Keratinocyte (primary cell): ENCODE measurements at regions not wholly inside any gene's neighbourhood (a gene's known extent, or its start where the extent isn't known, plus 50 kb on each side); places are given as distances from the start of the nearest gene placed in this dataset.

Source experiments
- DNase-seq: peaks from one replicate; pipeline ENCODE4 v3.0.0-alpha.2; 2011; ENCODE audit warnings: low read depth, missing footprints, low spot score
- FAIRE-seq: peaks from 2 replicates; lab custom pipeline; 2011; peaks lifted over from hg19 to GRCh38; lab: Jason Lieb, UNC
- H2AFZ ChIP-seq: 2 replicates; pipeline ENCODE4 v1.6.0; 2012; ENCODE audit warnings: low read length, control low read depth, inconsistent platforms; ENCODE audit not compliant: control insufficient read depth
- H3K27ac ChIP-seq: 2 replicates; pipeline ENCODE4 v1.5.1; 2011; ENCODE audit warnings: low read length; ENCODE audit not compliant: control insufficient read depth, insufficient read depth
- H3K27me3 ChIP-seq: 3 replicates; pipeline ENCODE4 v1.6.0; 2011; ENCODE audit warnings: low read length; ENCODE audit not compliant: control insufficient read depth, insufficient read depth; ENCODE audit errors: extremely low read depth
- H3K36me3 ChIP-seq, 2 experiments: 2 replicates in 1 of 2; 3 replicates in 1 of 2; pipeline ENCODE4 v1.5.1; 2011; ENCODE audit warnings: low read length in 2 of 2, mild to moderate bottlenecking in 1 of 2; ENCODE audit not compliant: control insufficient read depth in 2 of 2, insufficient read depth in 2 of 2; ENCODE audit errors: extremely low read depth in 1 of 2
- H3K4me1 ChIP-seq: 3 replicates; pipeline ENCODE4 v1.5.1; 2011; ENCODE audit warnings: low read length; ENCODE audit not compliant: control insufficient read depth, insufficient read depth; ENCODE audit errors: extremely low read depth
- H3K4me2 ChIP-seq: 3 replicates; pipeline ENCODE4 v1.6.0; 2011; ENCODE audit warnings: low read depth, low read length; ENCODE audit not compliant: control insufficient read depth, insufficient read depth; ENCODE audit errors: extremely low read depth
- H3K4me3 ChIP-seq, 3 experiments: fragments of 200-600 bp in 1 of 3; sonication (generic) in 1 of 3; 2 replicates in 2 of 3; 3 replicates in 1 of 3; pipeline ENCODE4 v1.5.1; 2011 to 2016; ENCODE audit warnings: low read length in 3 of 3, mild to moderate bottlenecking in 3 of 3, control low read depth in 2 of 3, inconsistent platforms in 1 of 3, low read depth in 1 of 3, mixed read lengths in 1 of 3, mixed run types in 1 of 3, moderate library complexity in 1 of 3; ENCODE audit not compliant: control insufficient read depth in 2 of 3, insufficient read depth in 2 of 3; ENCODE audit errors: extremely low read depth in 1 of 3
- H3K79me2 ChIP-seq: 2 replicates; pipeline ENCODE4 v1.6.0; 2012; ENCODE audit warnings: low read length; ENCODE audit not compliant: control insufficient read depth, insufficient read depth
- H3K9ac ChIP-seq: 3 replicates; pipeline ENCODE4 v1.6.0; 2011; ENCODE audit warnings: low read length; ENCODE audit not compliant: control insufficient read depth, insufficient read depth; ENCODE audit errors: extremely low read depth
- H3K9me1 ChIP-seq: 3 replicates; pipeline ENCODE4 v1.6.0; 2011; ENCODE audit warnings: low read length; ENCODE audit not compliant: control insufficient read depth, insufficient read depth; ENCODE audit errors: extremely low read depth
- H3K9me3 ChIP-seq: 2 replicates; pipeline ENCODE4 v1.5.1; 2012; ENCODE audit warnings: low read depth, low read length; ENCODE audit not compliant: control insufficient read depth
- H4K20me1 ChIP-seq: 3 replicates; pipeline ENCODE4 v1.6.0; 2011; ENCODE audit warnings: low read length; ENCODE audit not compliant: control insufficient read depth, insufficient read depth; ENCODE audit errors: extremely low read depth
- EZH2 ChIP-seq: IDR thresholded peaks from one replicate; pipeline ENCODE4 v1.6.1; 2012; ENCODE audit warnings: inconsistent platforms, mild to moderate bottlenecking, low read length, moderate library complexity
- dilution Hi-C: fragments of 300-500 bp; cut with MboI; formaldehyde crosslinking; loops from one replicate; pipeline ENCODE4 v1.7.0; 2020; ENCODE audit warnings: low sequenced_read_pairs; ENCODE audit not compliant: extremely low pct_ligation_motif_present
- TF ChIP-seq, protein P1 (sequence below), 3 experiments: IDR thresholded peaks in 1 of 3; conservative IDR thresholded peaks in 1 of 3; optimal IDR thresholded peaks in 1 of 3; 2 replicates in 2 of 3; 3 replicates in 1 of 3; pipeline versions ENCODE3 to v1.5.1; 2011; ENCODE audit warnings: low read length in 3 of 3, mild to moderate bottlenecking in 3 of 3, moderate library complexity in 2 of 3, control low read depth in 1 of 3, inconsistent platforms in 1 of 3; ENCODE audit not compliant: insufficient read depth in 2 of 3; ENCODE audit errors: extremely low read depth in 1 of 3

DNA sequence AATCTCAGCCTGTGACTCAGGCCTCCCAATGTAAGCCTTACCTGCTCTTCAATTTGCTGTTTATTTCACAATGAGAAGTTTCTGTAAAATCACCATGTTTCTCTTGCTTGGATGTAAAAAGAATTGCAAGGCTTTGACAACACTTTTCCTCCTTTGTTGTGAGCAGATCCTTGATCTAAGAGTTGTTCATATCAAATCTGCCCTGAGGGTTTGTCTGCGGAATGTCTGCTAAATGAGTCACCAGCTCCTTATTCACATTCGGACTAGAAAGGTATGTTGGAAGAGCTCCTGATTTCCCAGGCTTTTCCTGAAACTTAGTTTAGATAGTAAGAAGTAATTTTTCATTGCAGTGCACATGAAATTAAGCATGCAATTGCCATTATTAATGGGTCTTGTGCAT is 268.2 kb upstream of the TCF4 start:
- Histone ChIP-seq H3K9me3 (no peaks in the 10 kb centered on the region), H3K4me3 (peak overlapping the region in 2 of 3 experiments; percentile 7 to 38)

DNA sequence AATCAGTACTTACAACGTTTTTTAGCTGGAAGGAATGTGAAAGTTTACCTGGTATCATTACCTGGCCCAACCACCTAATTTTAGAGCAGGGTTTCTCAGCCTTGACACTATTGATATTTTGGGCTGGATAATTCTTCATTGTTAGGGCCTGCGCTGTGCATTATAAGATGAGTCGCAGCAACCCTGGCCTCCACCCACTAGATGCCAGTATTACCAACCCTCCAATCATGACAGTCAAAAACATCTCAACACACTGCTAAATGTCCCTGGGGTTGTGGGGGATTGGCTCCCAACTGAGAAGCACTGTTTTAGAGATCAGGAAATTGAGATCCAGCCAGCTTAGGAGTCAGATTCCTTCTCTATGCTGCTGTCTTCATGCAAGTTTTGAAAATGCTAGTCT is 265.3 kb upstream of the TCF4 start:
- TF ChIP-seq EZH2 = no peak
- TF ChIP-seq, protein P1, sequence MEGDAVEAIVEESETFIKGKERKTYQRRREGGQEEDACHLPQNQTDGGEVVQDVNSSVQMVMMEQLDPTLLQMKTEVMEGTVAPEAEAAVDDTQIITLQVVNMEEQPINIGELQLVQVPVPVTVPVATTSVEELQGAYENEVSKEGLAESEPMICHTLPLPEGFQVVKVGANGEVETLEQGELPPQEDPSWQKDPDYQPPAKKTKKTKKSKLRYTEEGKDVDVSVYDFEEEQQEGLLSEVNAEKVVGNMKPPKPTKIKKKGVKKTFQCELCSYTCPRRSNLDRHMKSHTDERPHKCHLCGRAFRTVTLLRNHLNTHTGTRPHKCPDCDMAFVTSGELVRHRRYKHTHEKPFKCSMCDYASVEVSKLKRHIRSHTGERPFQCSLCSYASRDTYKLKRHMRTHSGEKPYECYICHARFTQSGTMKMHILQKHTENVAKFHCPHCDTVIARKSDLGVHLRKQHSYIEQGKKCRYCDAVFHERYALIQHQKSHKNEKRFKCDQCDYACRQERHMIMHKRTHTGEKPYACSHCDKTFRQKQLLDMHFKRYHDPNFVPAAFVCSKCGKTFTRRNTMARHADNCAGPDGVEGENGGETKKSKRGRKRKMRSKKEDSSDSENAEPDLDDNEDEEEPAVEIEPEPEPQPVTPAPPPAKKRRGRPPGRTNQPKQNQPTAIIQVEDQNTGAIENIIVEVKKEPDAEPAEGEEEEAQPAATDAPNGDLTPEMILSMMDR (optimal IDR thresholded peaks at IDR 0.05 in 1 of 3, IDR thresholded peaks at IDR 0.05 in 1 of 3, conservative IDR thresholded peaks at IDR 0.05 in 1 of 3; ENCODE audit: extremely low read depth in 1 of 3, insufficient read depth in 2 of 3, low read length in 3 of 3) = peak in 1 of 3 experiments; percentile 15
- H3K27me3 ChIP-seq = no peaks in the 10 kb centered on the region
- FAIRE-seq = no peak

More for the DNA sequence above, 268.2 kb upstream of the TCF4 start:
- DNase-seq = peak; percentile 94
- FAIRE-seq = peak; percentile 92
- dilution Hi-C loops = no loop called here
- peak overlapping the region; percentile 83 for H3K27ac ChIP-seq
- no peaks in the 10 kb centered on the region for H4K20me1 ChIP-seq
- H3K4me2 ChIP-seq = peak overlapping the region; percentile 66
- peaks cover 33% of the 10 kb centered on the region for H3K4me1 ChIP-seq
- H3K27me3 ChIP-seq = no peaks in the 10 kb centered on the region
- TF ChIP-seq EZH2 = no peak
- TF ChIP-seq, protein P1 (optimal IDR thresholded peaks at IDR 0.05 in 1 of 3, IDR thresholded peaks at IDR 0.05 in 1 of 3, conservative IDR thresholded peaks at IDR 0.05 in 1 of 3; ENCODE audit: extremely low read depth in 1 of 3, insufficient read depth in 2 of 3, low read length in 3 of 3) = no peak
- no peaks in the 10 kb centered on the region for H3K79me2 ChIP-seq
- H2AFZ ChIP-seq = no peak overlapping the region
- H3K36me3 ChIP-seq = no peaks in the 10 kb centered on the region
- no peaks in the 10 kb centered on the region for H3K9me1 ChIP-seq
- H3K9ac ChIP-seq = peak overlapping the region; percentile 45

More for the DNA sequence above, 265.3 kb upstream of the TCF4 start:
- Histone ChIP-seq H3K9ac (no peak overlapping the region), H3K27ac (no peak overlapping the region), H4K20me1 (no peaks in the 10 kb centered on the region), H3K9me1 (no peaks in the 10 kb centered on the region), H3K79me2 (no peaks in the 10 kb centered on the region), H2AFZ (no peak overlapping the region), H3K4me2 (no peak overlapping the region), H3K4me1 (peaks cover 33% of the 10 kb centered on the region), H3K9me3 (no peaks in the 10 kb centered on the region), H3K4me3 (no peak overlapping the region), H3K36me3 (no peaks in the 10 kb centered on the region)
- dilution Hi-C loops = no loop called here
- no peak for DNase-seq
